ENCODE measurements at regions not wholly inside any gene's neighbourhood (a gene's known extent, or its start where the extent isn't known, plus 50 kb on each side); places are given as distances from the start of the nearest gene placed in this dataset.
"Not testable (repeated sequence)": the region's sequence is repeated elsewhere in the genome, so short reads cannot be mapped to it uniquely, and the experiment has no call there.

DNA sequence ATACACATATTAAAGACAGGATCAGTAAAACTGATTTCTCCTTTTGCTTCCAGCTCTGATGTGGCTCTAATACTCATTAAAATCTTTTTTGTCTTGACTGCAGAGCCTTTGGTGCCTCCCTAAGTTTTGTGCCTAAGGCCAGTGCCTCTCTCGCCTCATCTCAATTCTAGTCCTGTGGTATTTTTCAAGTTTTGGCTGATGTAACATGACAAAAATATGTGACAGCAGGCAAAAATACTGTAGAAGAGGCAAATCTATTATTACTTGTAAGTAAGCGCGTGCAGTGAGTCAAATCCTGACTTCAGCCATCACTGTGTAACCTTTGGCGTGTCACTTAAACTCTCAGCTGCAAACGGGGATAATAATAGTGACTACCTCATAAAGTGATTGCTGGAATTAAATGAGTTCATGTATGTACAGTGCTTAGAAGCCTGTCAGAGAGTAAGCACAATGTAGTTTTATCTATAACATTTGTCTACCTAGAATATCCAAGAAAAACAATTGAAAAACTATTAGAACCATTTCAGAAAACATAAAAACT is 74.0 kb downstream of the MAB21L3 start:
- no peak for DNase-seq

DNA sequence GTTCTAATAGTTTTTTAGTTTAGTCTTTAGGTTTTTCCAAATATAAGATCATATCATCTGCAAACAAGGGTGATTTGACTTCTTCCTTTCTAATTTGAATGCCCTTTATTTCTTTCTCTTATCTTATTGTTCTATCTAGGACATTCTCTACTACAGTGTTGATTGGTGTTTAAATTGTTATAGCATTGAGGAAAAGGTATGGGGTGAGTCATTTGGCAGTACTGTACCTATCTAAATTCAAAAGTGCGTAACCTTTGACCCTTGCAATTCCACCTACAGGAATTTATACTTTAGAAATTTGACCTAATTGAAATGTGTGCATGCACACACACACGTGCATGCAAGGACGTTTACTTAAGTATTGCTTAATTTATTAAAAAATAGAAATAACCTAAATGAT is 78.3 kb downstream of the MAB21L3 start:
- no peak for DNase-seq

GRCh38 chr1:116191294-116191693 is 80.1 kb downstream of the MAB21L3 start:
- no peak for DNase-seq

- DNase-seq: no peak
Observed at GRCh38 chr1:116193768-116194167, 82.6 kb downstream of the MAB21L3 start.

DNA sequence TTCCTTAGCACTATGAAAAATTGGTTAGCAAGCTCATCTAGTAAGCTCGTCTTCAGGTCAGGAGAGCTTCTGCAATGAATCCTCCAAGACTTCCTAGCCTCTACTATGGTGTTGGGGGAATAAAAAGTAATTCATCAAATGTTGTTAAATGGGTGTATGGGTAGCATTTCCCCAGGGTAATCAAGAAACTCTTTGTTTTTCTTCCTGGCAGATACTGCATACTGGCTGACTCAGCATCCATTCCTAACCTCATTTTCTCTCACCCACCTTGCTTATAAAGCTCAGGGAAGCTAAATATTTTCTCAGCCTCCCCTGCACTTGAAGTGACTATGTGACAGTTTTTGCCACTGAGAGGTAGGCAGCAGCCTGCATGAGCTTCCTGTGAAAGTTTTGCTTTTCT is 83.4 kb downstream of the MAB21L3 start:
- no peak for DNase-seq

- DNase-seq: no peak
Observed at GRCh38 chr1:116195077-116195868, 84.1 kb downstream of the MAB21L3 start.

DNA sequence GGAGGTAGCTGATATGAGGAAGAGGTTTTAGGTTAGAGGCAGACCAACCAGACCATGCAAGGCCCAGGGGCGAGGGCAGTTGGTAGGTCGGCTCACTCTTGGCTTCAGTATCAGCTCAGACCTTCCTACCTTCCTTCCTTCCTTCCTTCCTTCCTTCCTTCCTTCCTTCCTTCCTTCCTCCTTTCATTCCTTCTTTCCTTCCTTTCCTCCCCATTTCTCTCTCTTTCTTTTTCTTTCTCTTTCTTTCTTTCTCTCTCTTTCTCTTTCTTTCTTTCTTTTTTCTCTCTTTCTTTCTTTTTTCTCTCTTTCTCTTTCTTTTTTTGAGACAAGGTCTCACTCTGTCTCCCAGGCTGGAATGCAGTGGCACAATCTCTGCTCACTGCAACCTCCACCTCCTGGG is 89.1 kb downstream of the MAB21L3 start:
- not testable (repeated sequence) for DNase-seq

GRCh38 chr1:116201911-116202310 is 90.7 kb downstream of the MAB21L3 start:
- DNase-seq: no peak

DNA sequence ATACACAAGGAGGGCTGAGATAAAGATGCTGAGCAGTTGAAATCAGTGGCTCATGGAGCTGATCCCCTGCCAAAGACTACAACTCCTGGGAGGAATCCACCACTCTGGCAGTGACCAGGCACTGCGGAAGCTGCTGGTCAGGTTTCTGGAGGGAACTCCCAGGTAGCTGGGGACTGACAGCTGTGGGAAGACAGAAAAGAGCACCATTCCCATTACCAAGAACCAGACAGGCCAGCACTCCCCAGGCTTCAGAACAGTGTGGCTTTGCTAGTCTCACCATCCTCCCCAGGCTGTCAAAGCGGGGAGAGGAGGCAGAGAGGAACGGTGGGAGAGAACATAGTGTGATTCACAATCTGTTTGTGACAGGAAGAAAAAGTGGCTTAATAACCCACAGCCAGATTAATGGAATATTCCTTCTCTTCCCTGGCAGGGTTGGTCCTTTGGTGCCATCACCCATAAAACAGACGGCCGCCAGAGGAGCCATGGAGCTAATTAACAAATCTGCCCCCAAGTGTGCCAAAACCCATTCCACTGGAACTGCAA is 92.1 kb downstream of the MAB21L3 start:
- no peak for DNase-seq

- DNase-seq: no peak
Observed at GRCh38 chr1:116203920-116204319, 92.7 kb downstream of the MAB21L3 start.

DNA sequence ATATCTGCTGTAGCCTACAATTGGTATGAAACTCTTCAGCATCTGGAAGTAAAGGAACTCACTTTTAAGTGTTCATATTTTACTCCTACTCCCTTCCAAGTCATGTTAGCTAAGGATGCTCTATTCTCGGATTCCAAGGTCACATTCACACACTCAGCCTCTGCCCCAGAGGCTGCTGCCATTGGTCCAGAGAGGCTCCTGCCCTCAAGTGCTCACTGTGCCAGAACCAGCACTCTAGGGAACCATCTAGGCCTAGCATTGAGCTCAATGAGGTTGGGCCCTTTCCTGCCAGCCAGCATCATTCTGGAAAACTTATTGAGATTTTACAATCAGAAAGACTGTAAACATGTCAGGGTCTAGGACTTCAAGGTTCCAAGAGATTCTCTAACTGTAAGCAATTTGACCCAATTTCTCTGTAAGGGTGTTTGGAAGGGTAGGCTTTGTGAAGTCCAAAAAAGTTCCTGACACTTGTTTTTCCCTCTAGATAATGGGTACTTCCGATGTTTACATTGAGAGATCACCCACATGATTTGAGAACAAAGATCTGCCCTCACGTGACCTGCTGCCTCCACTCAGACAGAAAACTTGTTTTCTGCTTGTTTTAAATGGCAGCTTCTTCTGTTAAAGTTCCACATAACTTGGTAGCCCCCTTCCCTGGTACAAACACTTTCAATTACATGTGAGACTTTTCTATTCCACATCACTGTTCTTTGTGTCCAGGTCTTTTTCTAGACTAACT is 94.9 kb downstream of the MAB21L3 start:
- no peak for DNase-seq

GRCh38 chr1:116207126-116207735 is 96.0 kb downstream of the MAB21L3 start:
- no peak for DNase-seq

DNA sequence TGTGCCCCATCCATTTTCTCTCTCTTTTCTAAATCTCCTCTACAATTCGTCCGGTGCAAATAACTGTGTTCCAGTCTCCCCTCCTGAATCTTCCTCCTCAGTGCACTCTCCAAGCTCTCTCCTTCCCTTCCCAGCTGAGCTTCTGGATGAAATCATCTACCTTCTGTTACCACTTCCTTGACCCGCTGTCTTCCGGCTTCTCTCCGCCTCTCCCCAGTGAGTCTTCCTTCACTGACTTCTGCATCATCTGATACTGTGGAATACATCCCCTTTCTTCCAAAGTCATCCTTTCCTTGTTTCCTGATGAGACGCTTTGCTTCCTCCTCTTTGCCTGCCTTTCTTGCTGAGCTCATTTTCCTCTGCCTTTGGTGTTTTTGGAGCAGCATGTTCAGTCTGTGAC is 96.9 kb downstream of the MAB21L3 start:
- no peak for DNase-seq

- no peak for DNase-seq
Observed at GRCh38 chr1:116211294-116211693, 100.1 kb downstream of the MAB21L3 start.

- DNase-seq: no peak
Observed at GRCh38 chr1:116218922-116219321, 107.7 kb downstream of the MAB21L3 start.

DNA sequence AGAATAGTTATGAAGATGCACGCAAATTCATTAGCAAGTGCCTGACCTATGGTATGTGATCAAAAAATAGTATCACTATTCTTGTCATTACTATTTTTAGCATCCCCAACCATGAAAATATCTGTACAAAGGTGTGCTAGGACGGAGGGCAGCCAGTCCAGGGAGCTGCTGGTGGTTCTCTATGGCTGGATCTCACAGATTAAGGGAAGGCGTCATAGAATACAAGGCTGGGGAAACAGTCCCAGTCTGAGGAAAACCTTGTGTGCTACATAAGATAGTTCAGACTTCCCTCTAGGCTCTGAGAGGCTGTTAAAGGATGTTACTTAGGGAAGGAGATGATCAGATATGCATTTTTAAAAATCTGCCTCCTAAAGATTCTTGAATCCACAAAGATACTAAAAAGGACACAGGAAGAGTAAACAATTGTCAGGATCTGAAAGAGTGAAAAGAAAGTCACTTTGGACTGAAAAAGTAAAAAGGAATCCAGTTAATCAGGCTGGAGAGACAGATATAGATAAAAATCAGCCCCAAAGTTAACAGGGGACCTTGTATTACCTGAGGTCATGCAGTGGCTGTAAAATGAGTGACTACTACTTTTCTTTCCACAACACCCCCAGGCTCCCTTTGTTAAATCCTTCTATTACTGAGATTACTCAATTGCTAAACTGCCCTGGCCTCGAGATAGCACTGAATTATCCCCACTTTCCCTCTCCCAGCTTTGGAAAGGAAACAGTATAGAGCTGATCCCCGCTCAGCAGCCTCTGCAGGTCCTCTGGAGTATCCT is 108.6 kb downstream of the MAB21L3 start:
- DNase-seq: no peak

DNA sequence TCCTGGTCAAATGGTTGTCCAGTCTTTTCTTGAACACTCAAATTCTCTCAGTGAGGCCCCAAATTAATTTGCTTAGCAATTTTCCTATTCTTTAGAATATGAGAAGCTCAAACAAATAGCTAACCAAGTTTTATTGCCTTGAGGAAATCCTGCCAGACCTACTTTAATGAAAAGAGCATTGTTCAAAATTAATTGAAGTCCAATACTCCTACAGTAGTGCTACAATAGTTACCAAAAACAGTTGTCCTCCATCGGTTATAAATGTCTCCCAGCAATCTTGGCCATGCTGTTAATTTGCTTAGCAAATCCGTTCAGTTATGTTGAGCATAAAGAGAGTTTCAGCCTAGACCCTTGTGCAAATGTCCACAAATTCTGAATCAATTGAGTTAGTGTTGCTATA is 112.9 kb downstream of the MAB21L3 start:
- no peak for DNase-seq

GRCh38 chr1:116224561-116224960 is 113.4 kb downstream of the MAB21L3 start:
- no peak for DNase-seq

GRCh38 chr1:116226017-116226416 is 114.8 kb downstream of the MAB21L3 start:
- no peak for DNase-seq

DNA sequence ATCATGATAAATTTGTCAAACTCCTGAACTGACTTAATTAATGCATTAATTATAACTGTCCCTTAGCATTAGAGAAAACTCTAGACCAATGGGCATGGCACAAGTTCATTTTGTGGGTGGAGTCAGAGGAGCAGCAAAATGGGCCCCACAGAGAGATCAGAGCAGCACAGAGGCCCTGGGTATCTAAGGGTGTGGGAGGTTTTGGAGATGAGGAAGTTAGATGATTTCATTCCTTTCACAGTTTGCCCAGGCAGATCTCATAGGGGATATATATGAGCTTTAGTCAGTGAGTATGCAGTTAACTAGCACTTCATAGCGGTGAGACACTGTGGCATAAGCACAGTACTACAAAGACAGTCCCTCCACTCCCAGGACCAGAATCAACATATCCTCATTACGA is 117.3 kb downstream of the MAB21L3 start:
- DNase-seq: no peak

DNA sequence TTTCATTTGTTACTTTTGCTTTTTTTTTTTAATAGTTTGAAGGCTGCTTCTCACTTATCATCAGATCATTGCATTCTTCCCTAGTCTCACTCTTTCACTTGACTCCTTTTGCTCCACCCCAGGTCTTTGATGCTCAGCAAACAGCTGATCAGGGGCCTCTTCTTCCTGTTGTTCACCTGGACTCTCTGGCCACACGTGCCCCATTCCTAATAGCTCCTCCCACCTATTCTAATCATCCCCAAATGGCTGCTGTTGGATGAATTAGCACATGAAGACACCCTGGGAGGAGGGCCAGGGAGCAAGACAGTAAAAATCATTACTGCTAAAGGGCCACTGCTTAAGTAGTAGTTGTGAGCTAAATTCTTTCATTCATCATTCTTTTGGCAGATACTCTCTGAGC is 119.5 kb downstream of the MAB21L3 start:
- DNase-seq: no peak

- DNase-seq: no peak
Observed at GRCh38 chr1:116231752-116232151, 120.6 kb downstream of the MAB21L3 start.

Measured in NCI-H748 treated with DMSO at 0.1 percent for 48 hours (cell line).